A549 (cell line): ENCODE measurements at regions not wholly inside any gene's neighbourhood (a gene's known extent, or its start where the extent isn't known, plus 50 kb on each side); places are given as distances from the start of the nearest gene placed in this dataset.

ENCODE experiments used
- CEBPB ChIP-seq, 2 experiments: fragments of >200 bp in 1 of 2; sonication (Bioruptor Twin) in 1 of 2; formaldehyde crosslinking in 1 of 2; IDR thresholded peaks; 2 replicates each; pipeline ENCODE4 v1.6.1; 2012 to 2016
- CTCF ChIP-seq: fragments of >200 bp; sonication (Bioruptor Twin); formaldehyde crosslinking; IDR thresholded peaks from 3 replicates; pipeline ENCODE4 v1.5.1; 2016
- EP300 ChIP-seq, 2 experiments: fragments of >200 bp; sonication (Bioruptor Twin); formaldehyde crosslinking; IDR thresholded peaks; 2 replicates in 1 of 2; 3 replicates in 1 of 2; pipeline ENCODE4 v1.6.1; 2016 to 2017
- ESRRA ChIP-seq: fragments of 150-350 bp; IDR thresholded peaks from 2 replicates; pipeline ENCODE4 v1.6.1; 2014; ENCODE audit warnings: mild to moderate bottlenecking, low read length, borderline replicate concordance
- NR3C1 ChIP-seq: fragments of >200 bp; sonication (Bioruptor Twin); formaldehyde crosslinking; IDR thresholded peaks from 3 replicates; pipeline ENCODE4 v1.6.1; 2017
- RAD21 ChIP-seq, 2 experiments: fragments of >200 bp in 1 of 2; sonication (Bioruptor Twin) in 1 of 2; formaldehyde crosslinking in 1 of 2; IDR thresholded peaks in 1 of 2; conservative IDR thresholded peaks in 1 of 2; 2 replicates in 1 of 2; 3 replicates in 1 of 2; pipeline ENCODE4 v1.6.1; 2012 to 2018; ENCODE audit warnings: inconsistent platforms in 1 of 2
- TF ChIP-seq, protein P1 (sequence below): IDR thresholded peaks from 2 replicates; pipeline ENCODE4 v1.6.1; 2012

DNA sequence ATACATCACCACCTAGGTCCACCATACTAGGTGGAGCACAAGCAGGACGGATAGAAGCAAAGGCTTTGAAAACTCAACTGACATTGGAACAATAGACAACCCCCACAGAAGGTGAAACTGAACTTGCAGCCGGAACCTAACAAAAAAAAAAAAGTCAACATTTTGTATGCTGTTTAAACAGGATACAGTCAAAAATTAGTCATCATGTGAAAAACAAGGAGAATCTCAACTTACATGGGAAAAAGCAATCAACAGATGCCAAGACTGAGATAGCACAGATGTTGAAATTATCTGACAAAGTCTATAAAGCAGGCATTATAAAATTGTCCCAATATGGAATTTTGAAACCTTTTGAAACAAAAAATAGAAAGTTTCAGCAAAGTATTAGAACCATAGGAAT is 123.8 kb downstream of the RAB38 start:
- TF ChIP-seq, protein P1, sequence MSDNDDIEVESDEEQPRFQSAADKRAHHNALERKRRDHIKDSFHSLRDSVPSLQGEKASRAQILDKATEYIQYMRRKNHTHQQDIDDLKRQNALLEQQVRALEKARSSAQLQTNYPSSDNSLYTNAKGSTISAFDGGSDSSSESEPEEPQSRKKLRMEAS: no peak
- TF ChIP-seq EP300 (IDR thresholded peaks at IDR 0.05) (0 out of 5 replicates have a peak, but pooled peaks of 1 of the 2 experiments have one; percentile 16), CEBPB (IDR thresholded peaks at IDR 0.05) (0 out of 4 replicates have a peak, but pooled peaks of 1 of the 2 experiments have one; percentile 32), ESRRA (no peak), CTCF (no peak), NR3C1 (no peak), RAD21 (conservative IDR thresholded peaks at IDR 0.05 in 1 of 2, IDR thresholded peaks at IDR 0.05 in 1 of 2) (no peak)
